ENCODE measurements at regions not wholly inside any gene's neighbourhood (a gene's known extent, or its start where the extent isn't known, plus 50 kb on each side); places are given as distances from the start of the nearest gene placed in this dataset.

GRCh38 chr16:13680021-13680889 lies 239.7 kb upstream of the ERCC4 start:
- FAIRE-seq = no peak
- RAD21 ChIA-PET (ENCODE audit: unreplicated experiment) = no interaction called here
- DNase-seq (ENCODE audit: low read depth, low spot score) = no peak
- H2AFZ ChIP-seq (ENCODE audit: control insufficient read depth, low read depth, low read length) = no peak overlapping the region
- in situ Hi-C loops (cut with MboI) (no loop called here), intact Hi-C loops (cut with micrococcal nuclease; ENCODE audit: unreplicated experiment) (no loop called here)
- H3K27me3 ChIP-seq (replicated peaks in 1 of 2; ENCODE audit: control insufficient read depth in 2 of 2, insufficient read depth in 2 of 2, low read length in 1 of 2) = no peaks in the 10 kb centered on the region
- POLR2A ChIA-PET = no interaction called here
- H3K4me2 ChIP-seq (ENCODE audit: control insufficient read depth, insufficient read depth) = no peak overlapping the region
- no peak overlapping the region for H3K27ac ChIP-seq (ENCODE audit: control insufficient read depth, insufficient read depth)
- no peaks in the 10 kb centered on the region for H3K36me3 ChIP-seq (ENCODE audit: control insufficient read depth in 2 of 2, insufficient read depth in 2 of 2, low read length in 1 of 2)
- no peaks in the 10 kb centered on the region for H3K4me1 ChIP-seq (ENCODE audit: control insufficient read depth, insufficient read depth, low read length)
- no peak for ATAC-seq
- no TSS peak for BruUV-seq (replicated peaks)
- 0% methylated on average over 1 of the region's 1 CpG for WGBS (ENCODE audit: insufficient coverage, insufficient replicate concordance, low lambda C conversion rate, missing lambda C conversion rate)
- H4K20me1 ChIP-seq (ENCODE audit: control insufficient read depth, insufficient read depth) = no peaks in the 10 kb centered on the region
- no peaks in the 10 kb centered on the region for H3K9me3 ChIP-seq (replicated peaks; ENCODE audit: control insufficient read depth, insufficient read depth, low read length)
- no peak overlapping the region for H3K4me3 ChIP-seq
- H3K9ac ChIP-seq (ENCODE audit: control insufficient read depth, insufficient read depth, low read length) = no peak overlapping the region
- TF ChIP-seq GABPA (IDR thresholded peaks at IDR 0.05; ENCODE audit: low read depth) (0 out of 2 replicates have a peak, but pooled peaks have one; percentile 42), POLR2AphosphoS2 (IDR thresholded peaks at IDR 0.05; ENCODE audit: low read depth, low read length) (no peak)
- H3K79me2 ChIP-seq (ENCODE audit: control insufficient read depth, insufficient read depth, low read length) = no peaks in the 10 kb centered on the region
- CTCF ChIA-PET = interaction anchor here (0.6 kb wide), 1 partner anchor 133 kb away, joined by 3 read pairs; no protein-coding TSS in a partner anchor
- SMC1A ChIA-PET (ENCODE audit: uncharacterized antibody, unreplicated experiment) = interaction anchor here (1.4 kb wide), 1 partner anchor 10 kb away, joined by 3 read pairs; no protein-coding TSS in a partner anchor

DNA sequence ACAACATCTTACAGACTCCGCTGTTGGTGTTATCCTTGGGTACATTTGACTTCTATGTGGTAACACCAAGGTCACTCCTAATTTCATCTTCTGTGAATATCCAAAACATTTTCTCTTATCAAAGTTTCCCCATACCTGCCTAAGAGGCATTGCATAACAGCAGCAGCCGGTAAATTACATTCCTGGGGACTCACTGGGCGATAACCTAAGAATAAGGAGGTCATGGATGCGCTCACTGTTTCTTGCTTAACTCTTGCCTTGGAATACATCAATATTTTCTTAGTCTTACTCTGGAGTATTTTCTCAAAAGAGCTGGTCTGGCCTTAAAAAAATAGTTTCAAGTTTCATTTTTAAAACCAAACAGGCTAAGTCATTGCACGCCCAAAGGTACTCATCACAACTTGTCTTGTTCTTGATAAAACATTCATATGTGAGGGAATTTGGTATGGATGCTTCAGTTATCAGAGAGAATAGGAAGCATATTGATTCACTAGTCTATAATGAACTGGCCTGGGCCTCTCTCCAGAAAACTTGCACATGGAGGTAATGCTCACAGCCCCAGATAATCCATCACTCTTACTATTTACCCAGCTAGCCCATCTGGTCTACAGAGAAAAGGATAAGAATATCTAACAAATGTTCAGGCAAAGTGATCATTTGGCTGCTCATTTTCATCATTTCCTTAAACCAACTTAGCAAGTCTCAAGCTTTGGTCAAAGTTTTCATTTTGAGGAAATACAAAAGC lies 235.0 kb upstream of the ERCC4 start:
- 46% methylated on average over 5 of the region's 5 CpGs for WGBS (ENCODE audit: insufficient coverage, insufficient replicate concordance, low lambda C conversion rate, missing lambda C conversion rate)
- SMC1A ChIA-PET (ENCODE audit: uncharacterized antibody, unreplicated experiment) = interaction anchor here (1.4 kb wide), 2 partner anchors 19 to 82 kb away, joined by 3 read pairs; no protein-coding TSS in a partner anchor
- TF ChIP-seq RFX5 (IDR thresholded peaks at IDR 0.05; ENCODE audit: low read depth, low read length) (no peak), NRF1 (conservative IDR thresholded peaks at IDR 0.05; ENCODE audit: low read depth, low read length) (no peak), JUNB (IDR thresholded peaks at IDR 0.05) (no peak), TCF12 (IDR thresholded peaks at IDR 0.05; ENCODE audit: low read depth, low read length) (no peak), ATF7 (IDR thresholded peaks at IDR 0.05; ENCODE audit: low read depth) (no peak), IRF5 (IDR thresholded peaks at IDR 0.05; ENCODE audit: borderline replicate concordance) (no peak), LARP7 (IDR thresholded peaks at IDR 0.05) (no peak)
- TF ChIP-seq, protein P1, sequence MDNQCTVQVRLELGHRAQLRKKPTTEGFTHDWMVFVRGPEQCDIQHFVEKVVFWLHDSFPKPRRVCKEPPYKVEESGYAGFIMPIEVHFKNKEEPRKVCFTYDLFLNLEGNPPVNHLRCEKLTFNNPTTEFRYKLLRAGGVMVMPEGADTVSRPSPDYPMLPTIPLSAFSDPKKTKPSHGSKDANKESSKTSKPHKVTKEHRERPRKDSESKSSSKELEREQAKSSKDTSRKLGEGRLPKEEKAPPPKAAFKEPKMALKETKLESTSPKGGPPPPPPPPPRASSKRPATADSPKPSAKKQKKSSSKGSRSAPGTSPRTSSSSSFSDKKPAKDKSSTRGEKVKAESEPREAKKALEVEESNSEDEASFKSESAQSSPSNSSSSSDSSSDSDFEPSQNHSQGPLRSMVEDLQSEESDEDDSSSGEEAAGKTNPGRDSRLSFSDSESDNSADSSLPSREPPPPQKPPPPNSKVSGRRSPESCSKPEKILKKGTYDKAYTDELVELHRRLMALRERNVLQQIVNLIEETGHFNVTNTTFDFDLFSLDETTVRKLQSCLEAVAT (IDR thresholded peaks at IDR 0.05) = no peak

More for the DNA sequence above, 235.0 kb upstream of the ERCC4 start:
- Histone ChIP-seq H3K36me3 (ENCODE audit: control insufficient read depth in 2 of 2, insufficient read depth in 2 of 2, low read length in 1 of 2) (no peaks in the 10 kb centered on the region), H3K27me3 (replicated peaks in 1 of 2; ENCODE audit: control insufficient read depth in 2 of 2, insufficient read depth in 2 of 2, low read length in 1 of 2) (no peaks in the 10 kb centered on the region), H3K79me2 (ENCODE audit: control insufficient read depth, insufficient read depth, low read length) (no peaks in the 10 kb centered on the region), H3K9me3 (replicated peaks; ENCODE audit: control insufficient read depth, insufficient read depth, low read length) (no peaks in the 10 kb centered on the region), H3K9ac (ENCODE audit: control insufficient read depth, insufficient read depth, low read length) (no peak overlapping the region), H3K4me1 (ENCODE audit: control insufficient read depth, insufficient read depth, low read length) (no peaks in the 10 kb centered on the region), H3K4me2 (ENCODE audit: control insufficient read depth, insufficient read depth) (no peak overlapping the region), H4K20me1 (ENCODE audit: control insufficient read depth, insufficient read depth) (no peaks in the 10 kb centered on the region), H3K4me3 (no peak overlapping the region), H3K27ac (ENCODE audit: control insufficient read depth, insufficient read depth) (no peak overlapping the region), H2AFZ (ENCODE audit: control insufficient read depth, low read depth, low read length) (no peak overlapping the region)
- intact Hi-C loops (cut with micrococcal nuclease; ENCODE audit: unreplicated experiment) = no loop called here
- ChIA-PET CTCF (no interaction called here), POLR2A (interaction anchor here (0.5 kb wide), 1 partner anchor 621 kb away, joined by 4 read pairs; no protein-coding TSS in a partner anchor), RAD21 (ENCODE audit: unreplicated experiment) (no interaction called here)
- no peak for DNase-seq (ENCODE audit: low read depth, low spot score)
- in situ Hi-C loops (cut with MboI) = no loop called here
- FAIRE-seq = no peak
- no TSS peak for BruUV-seq (replicated peaks)
- ATAC-seq = no peak
